Keratinocyte (primary cell): ENCODE measurements at regions not wholly inside any gene's neighbourhood (a gene's known extent, or its start where the extent isn't known, plus 50 kb on each side); places are given as distances from the start of the nearest gene placed in this dataset.

Source experiments
- DNase-seq: peaks from one replicate; pipeline ENCODE4 v3.0.0-alpha.2; 2011; ENCODE audit warnings: low read depth, missing footprints, low spot score
- FAIRE-seq: peaks from 2 replicates; lab custom pipeline; 2011; peaks lifted over from hg19 to GRCh38; lab: Jason Lieb, UNC
- H2AFZ ChIP-seq: 2 replicates; pipeline ENCODE4 v1.6.0; 2012; ENCODE audit warnings: low read length, control low read depth, inconsistent platforms; ENCODE audit not compliant: control insufficient read depth
- H3K27ac ChIP-seq: 2 replicates; pipeline ENCODE4 v1.5.1; 2011; ENCODE audit warnings: low read length; ENCODE audit not compliant: control insufficient read depth, insufficient read depth
- H3K27me3 ChIP-seq: 3 replicates; pipeline ENCODE4 v1.6.0; 2011; ENCODE audit warnings: low read length; ENCODE audit not compliant: control insufficient read depth, insufficient read depth; ENCODE audit errors: extremely low read depth
- H3K36me3 ChIP-seq, 2 experiments: 2 replicates in 1 of 2; 3 replicates in 1 of 2; pipeline ENCODE4 v1.5.1; 2011; ENCODE audit warnings: low read length in 2 of 2, mild to moderate bottlenecking in 1 of 2; ENCODE audit not compliant: control insufficient read depth in 2 of 2, insufficient read depth in 2 of 2; ENCODE audit errors: extremely low read depth in 1 of 2
- H3K4me1 ChIP-seq: 3 replicates; pipeline ENCODE4 v1.5.1; 2011; ENCODE audit warnings: low read length; ENCODE audit not compliant: control insufficient read depth, insufficient read depth; ENCODE audit errors: extremely low read depth
- H3K4me2 ChIP-seq: 3 replicates; pipeline ENCODE4 v1.6.0; 2011; ENCODE audit warnings: low read depth, low read length; ENCODE audit not compliant: control insufficient read depth, insufficient read depth; ENCODE audit errors: extremely low read depth
- H3K4me3 ChIP-seq, 3 experiments: fragments of 200-600 bp in 1 of 3; sonication (generic) in 1 of 3; 2 replicates in 2 of 3; 3 replicates in 1 of 3; pipeline ENCODE4 v1.5.1; 2011 to 2016; ENCODE audit warnings: low read length in 3 of 3, mild to moderate bottlenecking in 3 of 3, control low read depth in 2 of 3, inconsistent platforms in 1 of 3, low read depth in 1 of 3, mixed read lengths in 1 of 3, mixed run types in 1 of 3, moderate library complexity in 1 of 3; ENCODE audit not compliant: control insufficient read depth in 2 of 3, insufficient read depth in 2 of 3; ENCODE audit errors: extremely low read depth in 1 of 3
- H3K79me2 ChIP-seq: 2 replicates; pipeline ENCODE4 v1.6.0; 2012; ENCODE audit warnings: low read length; ENCODE audit not compliant: control insufficient read depth, insufficient read depth
- H3K9ac ChIP-seq: 3 replicates; pipeline ENCODE4 v1.6.0; 2011; ENCODE audit warnings: low read length; ENCODE audit not compliant: control insufficient read depth, insufficient read depth; ENCODE audit errors: extremely low read depth
- H3K9me1 ChIP-seq: 3 replicates; pipeline ENCODE4 v1.6.0; 2011; ENCODE audit warnings: low read length; ENCODE audit not compliant: control insufficient read depth, insufficient read depth; ENCODE audit errors: extremely low read depth
- H3K9me3 ChIP-seq: 2 replicates; pipeline ENCODE4 v1.5.1; 2012; ENCODE audit warnings: low read depth, low read length; ENCODE audit not compliant: control insufficient read depth
- H4K20me1 ChIP-seq: 3 replicates; pipeline ENCODE4 v1.6.0; 2011; ENCODE audit warnings: low read length; ENCODE audit not compliant: control insufficient read depth, insufficient read depth; ENCODE audit errors: extremely low read depth
- EZH2 ChIP-seq: IDR thresholded peaks from one replicate; pipeline ENCODE4 v1.6.1; 2012; ENCODE audit warnings: inconsistent platforms, mild to moderate bottlenecking, low read length, moderate library complexity
- dilution Hi-C: fragments of 300-500 bp; cut with MboI; formaldehyde crosslinking; loops from one replicate; pipeline ENCODE4 v1.7.0; 2020; ENCODE audit warnings: low sequenced_read_pairs; ENCODE audit not compliant: extremely low pct_ligation_motif_present
- TF ChIP-seq, protein P1 (sequence below), 3 experiments: IDR thresholded peaks in 1 of 3; conservative IDR thresholded peaks in 1 of 3; optimal IDR thresholded peaks in 1 of 3; 2 replicates in 2 of 3; 3 replicates in 1 of 3; pipeline versions ENCODE3 to v1.5.1; 2011; ENCODE audit warnings: low read length in 3 of 3, mild to moderate bottlenecking in 3 of 3, moderate library complexity in 2 of 3, control low read depth in 1 of 3, inconsistent platforms in 1 of 3; ENCODE audit not compliant: insufficient read depth in 2 of 3; ENCODE audit errors: extremely low read depth in 1 of 3

DNA sequence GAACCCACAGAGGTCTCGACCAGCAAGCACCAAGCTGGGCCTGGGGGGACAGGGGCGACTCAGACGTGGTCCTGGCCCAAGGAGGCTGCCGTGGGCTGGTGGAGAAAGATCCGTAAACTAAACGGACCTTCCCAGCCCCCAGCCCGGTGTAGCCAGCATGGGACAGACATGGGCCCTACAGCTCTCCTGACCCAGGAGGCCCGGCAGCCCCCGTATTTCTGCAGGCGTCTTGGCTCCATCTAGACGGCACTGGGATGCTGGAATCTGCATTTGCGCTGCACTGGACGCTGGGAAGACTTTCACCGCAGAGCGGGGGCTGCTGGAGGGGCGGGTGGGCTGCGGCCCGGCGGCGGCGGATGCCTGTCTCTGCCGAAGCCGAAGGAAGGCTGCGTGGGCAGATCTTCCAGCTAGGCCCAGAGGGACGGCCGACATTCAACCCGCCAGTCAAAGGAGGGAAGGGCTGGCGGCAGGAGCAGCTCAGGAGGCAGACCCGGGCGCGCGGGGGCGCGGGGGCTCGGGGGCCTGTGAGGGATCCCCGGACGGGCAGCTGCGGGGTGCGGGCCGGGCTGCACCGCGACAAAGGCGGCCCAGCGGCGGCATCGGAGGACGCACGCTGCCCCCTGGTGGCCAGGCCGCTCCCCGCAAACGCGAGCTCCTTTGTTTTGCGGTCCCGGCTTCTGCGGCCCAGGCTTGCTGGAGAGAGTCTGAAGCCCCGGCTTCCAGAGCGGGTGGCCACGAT, 266.2 kb downstream of the NSG2 start:
- H4K20me1 ChIP-seq, result no peaks in the 10 kb centered on the region
- no peaks in the 10 kb centered on the region for H3K79me2 ChIP-seq
- H3K4me3 ChIP-seq, result peak overlapping the region in 1 of 3 experiments; percentile 40
- DNase-seq, result no peak
- H2AFZ ChIP-seq, result peak overlapping the region; percentile 60
- H3K4me2 ChIP-seq, result peak overlapping the region; percentile 41
- no peaks in the 10 kb centered on the region for H3K9me1 ChIP-seq
- TF ChIP-seq, protein P1, sequence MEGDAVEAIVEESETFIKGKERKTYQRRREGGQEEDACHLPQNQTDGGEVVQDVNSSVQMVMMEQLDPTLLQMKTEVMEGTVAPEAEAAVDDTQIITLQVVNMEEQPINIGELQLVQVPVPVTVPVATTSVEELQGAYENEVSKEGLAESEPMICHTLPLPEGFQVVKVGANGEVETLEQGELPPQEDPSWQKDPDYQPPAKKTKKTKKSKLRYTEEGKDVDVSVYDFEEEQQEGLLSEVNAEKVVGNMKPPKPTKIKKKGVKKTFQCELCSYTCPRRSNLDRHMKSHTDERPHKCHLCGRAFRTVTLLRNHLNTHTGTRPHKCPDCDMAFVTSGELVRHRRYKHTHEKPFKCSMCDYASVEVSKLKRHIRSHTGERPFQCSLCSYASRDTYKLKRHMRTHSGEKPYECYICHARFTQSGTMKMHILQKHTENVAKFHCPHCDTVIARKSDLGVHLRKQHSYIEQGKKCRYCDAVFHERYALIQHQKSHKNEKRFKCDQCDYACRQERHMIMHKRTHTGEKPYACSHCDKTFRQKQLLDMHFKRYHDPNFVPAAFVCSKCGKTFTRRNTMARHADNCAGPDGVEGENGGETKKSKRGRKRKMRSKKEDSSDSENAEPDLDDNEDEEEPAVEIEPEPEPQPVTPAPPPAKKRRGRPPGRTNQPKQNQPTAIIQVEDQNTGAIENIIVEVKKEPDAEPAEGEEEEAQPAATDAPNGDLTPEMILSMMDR (optimal IDR thresholded peaks at IDR 0.05 in 1 of 3, IDR thresholded peaks at IDR 0.05 in 1 of 3, conservative IDR thresholded peaks at IDR 0.05 in 1 of 3; ENCODE audit: extremely low read depth in 1 of 3, insufficient read depth in 2 of 3, low read length in 3 of 3), result peak; percentile 42 to 88 (median 85)
- TF ChIP-seq EZH2, result no peak
- H3K27me3 ChIP-seq, result peaks cover 6% of the 10 kb centered on the region
- dilution Hi-C loops, result no loop called here
- no peak for FAIRE-seq
- no peak overlapping the region for H3K27ac ChIP-seq
- no peaks in the 10 kb centered on the region for H3K9me3 ChIP-seq
- H3K4me1 ChIP-seq, result no peaks in the 10 kb centered on the region
- no peak overlapping the region for H3K9ac ChIP-seq
- no peaks in the 10 kb centered on the region for H3K36me3 ChIP-seq

DNA sequence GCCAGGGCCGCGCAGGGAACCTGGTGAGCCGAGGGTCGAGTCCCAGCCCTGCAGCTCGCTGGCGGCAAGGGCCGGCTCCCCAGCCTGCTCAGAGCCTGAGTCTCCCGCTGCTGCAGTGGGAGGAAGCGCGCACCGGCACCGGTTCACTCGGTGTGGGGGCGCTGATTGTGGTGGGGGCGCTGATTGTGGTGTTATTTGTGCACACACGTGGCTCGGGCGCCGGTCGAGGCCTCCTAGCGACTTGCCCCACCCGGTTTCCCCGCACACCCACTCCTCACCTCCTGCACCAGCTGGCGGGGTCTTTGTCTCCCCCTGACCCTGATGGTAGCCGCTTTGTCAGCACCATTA, 266.7 kb downstream of the NSG2 start:
- no peaks in the 10 kb centered on the region for H4K20me1 ChIP-seq

More for the DNA sequence above, 266.7 kb downstream of the NSG2 start:
- Histone ChIP-seq H3K4me1 (no peaks in the 10 kb centered on the region), H2AFZ (no peak overlapping the region), H3K36me3 (no peaks in the 10 kb centered on the region), H3K9me1 (no peaks in the 10 kb centered on the region), H3K4me2 (peak overlapping the region; percentile 41), H3K79me2 (no peaks in the 10 kb centered on the region), H3K9ac (no peak overlapping the region), H3K4me3 (no peak overlapping the region), H3K9me3 (no peaks in the 10 kb centered on the region), H3K27me3 (peaks cover 6% of the 10 kb centered on the region), H3K27ac (no peak overlapping the region)
- TF ChIP-seq, protein P1 (optimal IDR thresholded peaks at IDR 0.05 in 1 of 3, IDR thresholded peaks at IDR 0.05 in 1 of 3, conservative IDR thresholded peaks at IDR 0.05 in 1 of 3; ENCODE audit: extremely low read depth in 1 of 3, insufficient read depth in 2 of 3, low read length in 3 of 3), result no peak
- no peak for TF ChIP-seq EZH2
- dilution Hi-C loops, result no loop called here
- FAIRE-seq, result no peak
- no peak for DNase-seq
